HepG2 (cell line): ENCODE measurements at regions not wholly inside any gene's neighbourhood (a gene's known extent, or its start where the extent isn't known, plus 50 kb on each side); places are given as distances from the start of the nearest gene placed in this dataset.

Source experiments
- CBX1 ChIP-seq: IDR thresholded peaks from one replicate; pipeline ENCODE4 v1.6.1; 2016; ENCODE audit warnings: antibody characterized with exemption, low read depth
- CHD2 ChIP-seq: IDR thresholded peaks from 2 replicates; pipeline ENCODE4 v1.6.1; 2011; ENCODE audit warnings: low read depth, low read length, improper control_type of control experiment
- MYC ChIP-seq: sonication (generic); formaldehyde crosslinking; IDR thresholded peaks from 2 replicates; pipeline ENCODE4 v1.9.0; 2021; ENCODE audit warnings: missing genetic modification reagents, borderline replicate concordance
- RNF2 ChIP-seq: fragments of 450-650 bp; conservative IDR thresholded peaks from 2 replicates; pipeline ENCODE4 v1.6.1; 2016; ENCODE audit warnings: low read depth
- TARDBP ChIP-seq: sonication (generic); formaldehyde crosslinking; IDR thresholded peaks from 2 replicates; pipeline ENCODE4 v1.8.0; 2022; ENCODE audit warnings: mild to moderate bottlenecking, missing genetic modification reagents
- U2AF2 ChIP-seq: fragments of 200-400 bp; formaldehyde crosslinking; IDR thresholded peaks from 2 replicates; pipeline ENCODE4 v1.6.1; 2017; ENCODE audit warnings: low read depth, mild to moderate bottlenecking, low read length
- ZNF274 ChIP-seq: sonication (generic); formaldehyde crosslinking; IDR thresholded peaks from 2 replicates; pipeline ENCODE4 v1.5.1; 2020; ENCODE audit warnings: mild to moderate bottlenecking, missing genetic modification reagents
- ZNF552 ChIP-seq: sonication (generic); formaldehyde crosslinking; IDR thresholded peaks from 2 replicates; pipeline ENCODE4 v1.9.0; 2022; ENCODE audit warnings: missing genetic modification reagents, mild to moderate bottlenecking, borderline replicate concordance
- ZNF747 ChIP-seq: sonication (generic); formaldehyde crosslinking; IDR thresholded peaks from 2 replicates; pipeline ENCODE4 v1.8.1; 2023; ENCODE audit warnings: missing genetic modification reagents, mild to moderate bottlenecking, borderline replicate concordance
- TF ChIP-seq, protein P1 (sequence below): sonication (generic); formaldehyde crosslinking; IDR thresholded peaks from 2 replicates; pipeline ENCODE4 v1.5.0; 2020; ENCODE audit warnings: mild to moderate bottlenecking, missing genetic modification reagents, moderate library complexity
- TF ChIP-seq, protein P2 (sequence below): IDR thresholded peaks from 2 replicates; pipeline ENCODE4 v1.6.1; 2012; ENCODE audit warnings: low read length, improper control_type of control experiment
- TF ChIP-seq, protein P3 (sequence below): sonication (generic); formaldehyde crosslinking; IDR thresholded peaks from 2 replicates; pipeline ENCODE4 v1.4.0; 2020; ENCODE audit warnings: mild to moderate bottlenecking, missing genetic modification reagents
- TF ChIP-seq, protein P4 (sequence below): sonication (generic); formaldehyde crosslinking; IDR thresholded peaks from 2 replicates; pipeline ENCODE4 v1.9.0; 2021; ENCODE audit warnings: missing genetic modification reagents, mild to moderate bottlenecking, borderline replicate concordance
- TF ChIP-seq, protein P5 (sequence below): IDR thresholded peaks from 2 replicates; pipeline ENCODE4 v1.6.1; 2012; ENCODE audit warnings: inconsistent platforms

DNA sequence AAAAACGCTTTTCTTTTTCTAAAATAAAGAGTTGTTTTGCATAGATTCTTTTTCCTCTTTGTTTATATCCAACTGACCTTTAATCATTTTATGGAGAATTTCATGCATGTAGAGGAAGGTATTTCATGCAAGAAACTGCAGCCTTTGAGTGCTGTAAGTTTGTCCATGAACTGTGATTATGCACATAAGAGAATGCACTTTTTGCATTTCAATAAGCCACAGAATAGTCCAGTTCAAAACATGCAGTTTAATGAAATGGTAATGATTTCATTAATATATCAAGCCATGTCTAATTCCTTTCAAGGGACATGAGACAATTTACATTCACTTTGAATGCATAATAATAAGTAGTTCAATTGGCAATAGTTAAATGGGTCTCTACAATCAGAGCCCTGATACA, 386.3 kb downstream of the LRATD1 start:
- TF ChIP-seq MYC (CRISPR knock-in tag), result no peak
- TF ChIP-seq, protein P1, sequence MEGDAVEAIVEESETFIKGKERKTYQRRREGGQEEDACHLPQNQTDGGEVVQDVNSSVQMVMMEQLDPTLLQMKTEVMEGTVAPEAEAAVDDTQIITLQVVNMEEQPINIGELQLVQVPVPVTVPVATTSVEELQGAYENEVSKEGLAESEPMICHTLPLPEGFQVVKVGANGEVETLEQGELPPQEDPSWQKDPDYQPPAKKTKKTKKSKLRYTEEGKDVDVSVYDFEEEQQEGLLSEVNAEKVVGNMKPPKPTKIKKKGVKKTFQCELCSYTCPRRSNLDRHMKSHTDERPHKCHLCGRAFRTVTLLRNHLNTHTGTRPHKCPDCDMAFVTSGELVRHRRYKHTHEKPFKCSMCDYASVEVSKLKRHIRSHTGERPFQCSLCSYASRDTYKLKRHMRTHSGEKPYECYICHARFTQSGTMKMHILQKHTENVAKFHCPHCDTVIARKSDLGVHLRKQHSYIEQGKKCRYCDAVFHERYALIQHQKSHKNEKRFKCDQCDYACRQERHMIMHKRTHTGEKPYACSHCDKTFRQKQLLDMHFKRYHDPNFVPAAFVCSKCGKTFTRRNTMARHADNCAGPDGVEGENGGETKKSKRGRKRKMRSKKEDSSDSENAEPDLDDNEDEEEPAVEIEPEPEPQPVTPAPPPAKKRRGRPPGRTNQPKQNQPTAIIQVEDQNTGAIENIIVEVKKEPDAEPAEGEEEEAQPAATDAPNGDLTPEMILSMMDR (CRISPR knock-in tag), result no peak
- TF ChIP-seq ZNF274 (CRISPR knock-in tag), result no peak
- TF ChIP-seq, protein P2, sequence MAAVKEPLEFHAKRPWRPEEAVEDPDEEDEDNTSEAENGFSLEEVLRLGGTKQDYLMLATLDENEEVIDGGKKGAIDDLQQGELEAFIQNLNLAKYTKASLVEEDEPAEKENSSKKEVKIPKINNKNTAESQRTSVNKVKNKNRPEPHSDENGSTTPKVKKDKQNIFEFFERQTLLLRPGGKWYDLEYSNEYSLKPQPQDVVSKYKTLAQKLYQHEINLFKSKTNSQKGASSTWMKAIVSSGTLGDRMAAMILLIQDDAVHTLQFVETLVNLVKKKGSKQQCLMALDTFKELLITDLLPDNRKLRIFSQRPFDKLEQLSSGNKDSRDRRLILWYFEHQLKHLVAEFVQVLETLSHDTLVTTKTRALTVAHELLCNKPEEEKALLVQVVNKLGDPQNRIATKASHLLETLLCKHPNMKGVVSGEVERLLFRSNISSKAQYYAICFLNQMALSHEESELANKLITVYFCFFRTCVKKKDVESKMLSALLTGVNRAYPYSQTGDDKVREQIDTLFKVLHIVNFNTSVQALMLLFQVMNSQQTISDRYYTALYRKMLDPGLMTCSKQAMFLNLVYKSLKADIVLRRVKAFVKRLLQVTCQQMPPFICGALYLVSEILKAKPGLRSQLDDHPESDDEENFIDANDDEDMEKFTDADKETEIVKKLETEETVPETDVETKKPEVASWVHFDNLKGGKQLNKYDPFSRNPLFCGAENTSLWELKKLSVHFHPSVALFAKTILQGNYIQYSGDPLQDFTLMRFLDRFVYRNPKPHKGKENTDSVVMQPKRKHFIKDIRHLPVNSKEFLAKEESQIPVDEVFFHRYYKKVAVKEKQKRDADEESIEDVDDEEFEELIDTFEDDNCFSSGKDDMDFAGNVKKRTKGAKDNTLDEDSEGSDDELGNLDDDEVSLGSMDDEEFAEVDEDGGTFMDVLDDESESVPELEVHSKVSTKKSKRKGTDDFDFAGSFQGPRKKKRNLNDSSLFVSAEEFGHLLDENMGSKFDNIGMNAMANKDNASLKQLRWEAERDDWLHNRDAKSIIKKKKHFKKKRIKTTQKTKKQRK, result no peak
- no peak for TF ChIP-seq ZNF552
- TF ChIP-seq, protein P3, sequence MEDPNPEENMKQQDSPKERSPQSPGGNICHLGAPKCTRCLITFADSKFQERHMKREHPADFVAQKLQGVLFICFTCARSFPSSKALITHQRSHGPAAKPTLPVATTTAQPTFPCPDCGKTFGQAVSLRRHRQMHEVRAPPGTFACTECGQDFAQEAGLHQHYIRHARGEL (CRISPR knock-in tag), result no peak
- no peak for TF ChIP-seq TARDBP (CRISPR knock-in tag)
- no peak for TF ChIP-seq U2AF2
- TF ChIP-seq, protein P4, sequence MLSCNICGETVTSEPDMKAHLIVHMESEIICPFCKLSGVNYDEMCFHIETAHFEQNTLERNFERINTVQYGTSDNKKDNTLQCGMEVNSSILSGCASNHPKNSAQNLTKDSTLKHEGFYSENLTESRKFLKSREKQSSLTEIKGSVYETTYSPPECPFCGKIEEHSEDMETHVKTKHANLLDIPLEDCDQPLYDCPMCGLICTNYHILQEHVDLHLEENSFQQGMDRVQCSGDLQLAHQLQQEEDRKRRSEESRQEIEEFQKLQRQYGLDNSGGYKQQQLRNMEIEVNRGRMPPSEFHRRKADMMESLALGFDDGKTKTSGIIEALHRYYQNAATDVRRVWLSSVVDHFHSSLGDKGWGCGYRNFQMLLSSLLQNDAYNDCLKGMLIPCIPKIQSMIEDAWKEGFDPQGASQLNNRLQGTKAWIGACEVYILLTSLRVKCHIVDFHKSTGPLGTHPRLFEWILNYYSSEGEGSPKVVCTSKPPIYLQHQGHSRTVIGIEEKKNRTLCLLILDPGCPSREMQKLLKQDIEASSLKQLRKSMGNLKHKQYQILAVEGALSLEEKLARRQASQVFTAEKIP (CRISPR knock-in tag), result no peak
- TF ChIP-seq ZNF747 (CRISPR knock-in tag), result no peak
- TF ChIP-seq CHD2, result no peak
- no peak for TF ChIP-seq RNF2
- TF ChIP-seq, protein P5, sequence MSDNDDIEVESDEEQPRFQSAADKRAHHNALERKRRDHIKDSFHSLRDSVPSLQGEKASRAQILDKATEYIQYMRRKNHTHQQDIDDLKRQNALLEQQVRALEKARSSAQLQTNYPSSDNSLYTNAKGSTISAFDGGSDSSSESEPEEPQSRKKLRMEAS, result no peak
- no peak for TF ChIP-seq CBX1
